Activated T-cell treated with anti-CD3 and anti-CD28 coated beads, Interleukin-2, amount 50 U/mL, for 24 hours (primary cell): ENCODE measurements at regions not wholly inside any gene's neighbourhood (a gene's known extent, or its start where the extent isn't known, plus 50 kb on each side); places are given as distances from the start of the nearest gene placed in this dataset.
"Not testable (repeated sequence)": the region's sequence is repeated elsewhere in the genome, so short reads cannot be mapped to it uniquely, and the experiment has no call there.

ENCODE experiments used
- DNase-seq: peaks from one replicate; pipeline ENCODE4 v3.0.0-alpha.2; 2020
- H3K27ac Mint-ChIP-seq: 2 replicates; pipeline ENCODE4 v1.8.0; 2020; ENCODE audit warnings: mild to moderate bottlenecking, mixed read lengths
- H3K27me3 Mint-ChIP-seq: 2 replicates; pipeline ENCODE4 v1.8.0; 2020; ENCODE audit warnings: mixed read lengths
- H3K36me3 Mint-ChIP-seq: 2 replicates; pipeline ENCODE4 v1.8.0; 2020; ENCODE audit warnings: low read depth, mixed read lengths
- H3K4me1 Mint-ChIP-seq: 2 replicates; pipeline ENCODE4 v1.8.0; 2020; ENCODE audit warnings: low read depth, mixed read lengths
- H3K4me3 Mint-ChIP-seq: 2 replicates; pipeline ENCODE4 v1.8.0; 2020; ENCODE audit warnings: mild to moderate bottlenecking, moderate library complexity, mixed read lengths
- H3K9me3 Mint-ChIP-seq: 2 replicates; pipeline ENCODE4 v1.8.0; 2020; ENCODE audit warnings: mixed read lengths

- H3K4me1 Mint-ChIP-seq, H3K27me3 Mint-ChIP-seq, H3K36me3 Mint-ChIP-seq, H3K4me3 Mint-ChIP-seq, H3K27ac Mint-ChIP-seq, H3K9me3 Mint-ChIP-seq, DNase-seq: not testable (repeated sequence)
Observed at GRCh38 chr5:97234380-97234779, 51.3 kb upstream of the RIOK2 start.

- no peaks in the 10 kb centered on the region for H3K27me3 Mint-ChIP-seq
- no peaks in the 10 kb centered on the region for H3K36me3 Mint-ChIP-seq
- no peaks in the 10 kb centered on the region for H3K4me1 Mint-ChIP-seq
- DNase-seq, result no peak
- H3K4me3 Mint-ChIP-seq, result no peak overlapping the region
- H3K9me3 Mint-ChIP-seq, result no peaks in the 10 kb centered on the region
- no peak overlapping the region for H3K27ac Mint-ChIP-seq
Observed at GRCh38 chr5:97242341-97242740, 59.3 kb upstream of the RIOK2 start.

- Mint-ChIP-seq H3K4me1 (no peaks in the 10 kb centered on the region), H3K9me3 (no peaks in the 10 kb centered on the region), H3K36me3 (no peaks in the 10 kb centered on the region), H3K27ac (no peak overlapping the region), H3K4me3 (no peak overlapping the region), H3K27me3 (peaks cover 1% of the 10 kb centered on the region)
- no peak for DNase-seq
Observed at GRCh38 chr5:97243353-97243752, 60.3 kb upstream of the RIOK2 start.

- H3K27me3 Mint-ChIP-seq, result peaks cover 3% of the 10 kb centered on the region
Observed at GRCh38 chr5:97245386-97245785, 62.3 kb upstream of the RIOK2 start.

GRCh38 chr5:97250113-97250512 lies 67.1 kb upstream of the RIOK2 start:
- Mint-ChIP-seq H3K27ac (no peak overlapping the region), H3K9me3 (peaks cover 6% of the 10 kb centered on the region), H3K4me1 (no peaks in the 10 kb centered on the region), H3K27me3 (peaks cover 3% of the 10 kb centered on the region), H3K36me3 (no peaks in the 10 kb centered on the region), H3K4me3 (no peak overlapping the region)
- DNase-seq, result no peak

More at GRCh38 chr5:97245386-97245785, 62.3 kb upstream of the RIOK2 start:
- Mint-ChIP-seq H3K27ac (no peak overlapping the region), H3K36me3 (no peaks in the 10 kb centered on the region), H3K4me3 (no peak overlapping the region), H3K4me1 (no peaks in the 10 kb centered on the region), H3K9me3 (no peaks in the 10 kb centered on the region)
- DNase-seq, result no peak

- Mint-ChIP-seq H3K4me1 (no peaks in the 10 kb centered on the region), H3K36me3 (no peaks in the 10 kb centered on the region), H3K27ac (no peak overlapping the region), H3K4me3 (no peak overlapping the region), H3K9me3 (peaks cover 5% of the 10 kb centered on the region), H3K27me3 (no peaks in the 10 kb centered on the region)
- DNase-seq, result no peak
Observed at GRCh38 chr5:97266076-97266475, 83.0 kb upstream of the RIOK2 start.

GRCh38 chr5:97266576-97266975 lies 83.5 kb upstream of the RIOK2 start:
- H3K27ac Mint-ChIP-seq, result no peak overlapping the region

GRCh38 chr5:97267767-97268166 lies 84.7 kb upstream of the RIOK2 start:
- Mint-ChIP-seq H3K4me3 (no peak overlapping the region), H3K36me3 (no peaks in the 10 kb centered on the region), H3K27me3 (no peaks in the 10 kb centered on the region), H3K9me3 (peaks cover 12% of the 10 kb centered on the region), H3K27ac (no peak overlapping the region), H3K4me1 (no peaks in the 10 kb centered on the region)
- DNase-seq, result no peak

More at GRCh38 chr5:97266576-97266975, 83.5 kb upstream of the RIOK2 start:
- Mint-ChIP-seq H3K36me3 (no peaks in the 10 kb centered on the region), H3K4me3 (no peak overlapping the region), H3K27me3 (no peaks in the 10 kb centered on the region), H3K4me1 (no peaks in the 10 kb centered on the region), H3K9me3 (peaks cover 6% of the 10 kb centered on the region)
- no peak for DNase-seq

- H3K4me3 Mint-ChIP-seq, result no peak overlapping the region
- H3K9me3 Mint-ChIP-seq, result peaks cover 21% of the 10 kb centered on the region
- H3K27ac Mint-ChIP-seq, result no peak overlapping the region
- DNase-seq, result no peak
- no peaks in the 10 kb centered on the region for H3K4me1 Mint-ChIP-seq
- no peaks in the 10 kb centered on the region for H3K36me3 Mint-ChIP-seq
- no peaks in the 10 kb centered on the region for H3K27me3 Mint-ChIP-seq
Observed at GRCh38 chr5:97276474-97277120, 93.5 kb upstream of the RIOK2 start.

- Mint-ChIP-seq H3K36me3 (no peaks in the 10 kb centered on the region), H3K4me3 (no peak overlapping the region), H3K27ac (no peak overlapping the region), H3K27me3 (no peaks in the 10 kb centered on the region), H3K9me3 (peaks cover 14% of the 10 kb centered on the region), H3K4me1 (no peaks in the 10 kb centered on the region)
- DNase-seq, result no peak
Observed at GRCh38 chr5:97281257-97281656, 98.2 kb upstream of the RIOK2 start.

- DNase-seq, result no peak
- Mint-ChIP-seq H3K36me3 (no peaks in the 10 kb centered on the region), H3K4me3 (no peak overlapping the region), H3K27me3 (no peaks in the 10 kb centered on the region), H3K27ac (no peak overlapping the region), H3K9me3 (peaks cover 5% of the 10 kb centered on the region), H3K4me1 (no peaks in the 10 kb centered on the region)
Observed at GRCh38 chr5:97297063-97297703, 114.1 kb upstream of the RIOK2 start.

- Mint-ChIP-seq H3K36me3 (no peaks in the 10 kb centered on the region), H3K27me3 (no peaks in the 10 kb centered on the region), H3K9me3 (peaks cover 4% of the 10 kb centered on the region), H3K4me3 (no peak overlapping the region), H3K4me1 (no peaks in the 10 kb centered on the region), H3K27ac (no peak overlapping the region)
- no peak for DNase-seq
Observed at GRCh38 chr5:97297704-97298091, 114.7 kb upstream of the RIOK2 start.

- H3K4me3 Mint-ChIP-seq, H3K9me3 Mint-ChIP-seq, H3K4me1 Mint-ChIP-seq, DNase-seq, H3K36me3 Mint-ChIP-seq, H3K27ac Mint-ChIP-seq, H3K27me3 Mint-ChIP-seq: not testable (repeated sequence)
Observed at GRCh38 chr5:97301181-97301580, 118.1 kb upstream of the RIOK2 start.

GRCh38 chr5:97338729-97339128 lies 155.7 kb upstream of the RIOK2 start:
- no peak for DNase-seq
- H3K36me3 Mint-ChIP-seq, result no peaks in the 10 kb centered on the region
- H3K27me3 Mint-ChIP-seq, result no peaks in the 10 kb centered on the region
- H3K4me3 Mint-ChIP-seq, result no peak overlapping the region
- H3K4me1 Mint-ChIP-seq, result no peaks in the 10 kb centered on the region
- H3K9me3 Mint-ChIP-seq, result peaks cover 17% of the 10 kb centered on the region
- H3K27ac Mint-ChIP-seq, result no peak overlapping the region

- H3K9me3 Mint-ChIP-seq, result peaks cover 48% of the 10 kb centered on the region
- no peak overlapping the region for H3K27ac Mint-ChIP-seq
- no peak overlapping the region for H3K4me3 Mint-ChIP-seq
- no peaks in the 10 kb centered on the region for H3K36me3 Mint-ChIP-seq
- no peaks in the 10 kb centered on the region for H3K4me1 Mint-ChIP-seq
- no peak for DNase-seq
- no peaks in the 10 kb centered on the region for H3K27me3 Mint-ChIP-seq
Observed at GRCh38 chr5:97355775-97356174, 172.7 kb upstream of the RIOK2 start.
